Hepatocyte (in vitro differentiated cells): ENCODE measurements at regions not wholly inside any gene's neighbourhood (a gene's known extent, or its start where the extent isn't known, plus 50 kb on each side); places are given as distances from the start of the nearest gene placed in this dataset.

Experiments used
- EZH2phosphoT487 ChIP-seq: fragments of 200-600 bp; sonication (generic); IDR thresholded peaks from one replicate; pipeline ENCODE4 v1.6.1; 2018; ENCODE audit warnings: antibody characterized with exemption, mild to moderate bottlenecking, low read depth, moderate library complexity; ENCODE audit not compliant: unreplicated experiment, severe bottlenecking
- TF ChIP-seq, protein P1 (sequence below): fragments of 200-600 bp; sonication (generic); IDR thresholded peaks from 2 replicates; pipeline ENCODE4 v1.5.1; 2016; ENCODE audit warnings: antibody characterized with exemption, mild to moderate bottlenecking; ENCODE audit not compliant: poor library complexity

DNA sequence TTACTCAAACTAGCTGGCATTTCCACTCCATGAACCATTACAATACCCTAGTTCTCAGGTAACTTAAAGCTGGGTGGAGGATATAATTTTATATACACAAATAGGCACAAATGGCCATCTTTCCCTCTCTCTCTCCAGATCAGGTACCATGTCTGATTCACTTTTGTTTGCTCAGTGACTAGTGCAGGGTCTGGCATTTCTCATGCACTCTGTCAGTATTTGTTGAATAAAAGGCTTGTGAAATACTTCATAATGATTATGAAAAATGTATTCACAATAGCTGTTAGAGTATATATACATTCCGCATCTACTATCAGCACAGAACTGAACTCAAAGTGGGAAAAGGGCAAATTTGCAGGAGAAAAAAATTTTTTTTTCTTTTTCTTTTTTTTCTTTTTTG, 510.2 kb upstream of the USP24 start:
- TF ChIP-seq, protein P1, sequence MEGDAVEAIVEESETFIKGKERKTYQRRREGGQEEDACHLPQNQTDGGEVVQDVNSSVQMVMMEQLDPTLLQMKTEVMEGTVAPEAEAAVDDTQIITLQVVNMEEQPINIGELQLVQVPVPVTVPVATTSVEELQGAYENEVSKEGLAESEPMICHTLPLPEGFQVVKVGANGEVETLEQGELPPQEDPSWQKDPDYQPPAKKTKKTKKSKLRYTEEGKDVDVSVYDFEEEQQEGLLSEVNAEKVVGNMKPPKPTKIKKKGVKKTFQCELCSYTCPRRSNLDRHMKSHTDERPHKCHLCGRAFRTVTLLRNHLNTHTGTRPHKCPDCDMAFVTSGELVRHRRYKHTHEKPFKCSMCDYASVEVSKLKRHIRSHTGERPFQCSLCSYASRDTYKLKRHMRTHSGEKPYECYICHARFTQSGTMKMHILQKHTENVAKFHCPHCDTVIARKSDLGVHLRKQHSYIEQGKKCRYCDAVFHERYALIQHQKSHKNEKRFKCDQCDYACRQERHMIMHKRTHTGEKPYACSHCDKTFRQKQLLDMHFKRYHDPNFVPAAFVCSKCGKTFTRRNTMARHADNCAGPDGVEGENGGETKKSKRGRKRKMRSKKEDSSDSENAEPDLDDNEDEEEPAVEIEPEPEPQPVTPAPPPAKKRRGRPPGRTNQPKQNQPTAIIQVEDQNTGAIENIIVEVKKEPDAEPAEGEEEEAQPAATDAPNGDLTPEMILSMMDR: no peak
- no peak for TF ChIP-seq EZH2phosphoT487
